ENCODE measurements at regions not wholly inside any gene's neighbourhood (a gene's known extent, or its start where the extent isn't known, plus 50 kb on each side); places are given as distances from the start of the nearest gene placed in this dataset.
"Not testable (repeated sequence)": the region's sequence is repeated elsewhere in the genome, so short reads cannot be mapped to it uniquely, and the experiment has no call there.

- no peak for DNase-seq
Observed at GRCh38 chr10:108591417-108591816, 1331.9 kb downstream of the XPNPEP1 start.

- DNase-seq, result no peak
Observed at GRCh38 chr10:108586424-108586823, 1336.9 kb downstream of the XPNPEP1 start.

GRCh38 chr10:108583877-108584276 is 1339.4 kb downstream of the XPNPEP1 start:
- DNase-seq, result peak; percentile 31

- DNase-seq, result no peak
Observed at GRCh38 chr10:108582888-108583287, 1340.4 kb downstream of the XPNPEP1 start.

- no peak for DNase-seq
Observed at GRCh38 chr10:108582387-108582786, 1340.9 kb downstream of the XPNPEP1 start.

- no peak for DNase-seq
Observed at GRCh38 chr10:108578258-108578657, 1345.1 kb downstream of the XPNPEP1 start.

GRCh38 chr10:108574233-108574632 is 1349.1 kb downstream of the XPNPEP1 start:
- no peak for DNase-seq

- DNase-seq, result no peak
Observed at GRCh38 chr10:108568824-108569223, 1354.5 kb downstream of the XPNPEP1 start.

GRCh38 chr10:108567899-108568752 is 1355.2 kb downstream of the XPNPEP1 start:
- no peak for DNase-seq

GRCh38 chr10:108566316-108567107 is 1356.8 kb downstream of the XPNPEP1 start:
- DNase-seq, result no peak

- DNase-seq, result no peak
Observed at GRCh38 chr10:108562105-108562504, 1361.2 kb downstream of the XPNPEP1 start.

GRCh38 chr10:108561649-108562048 is 1361.7 kb downstream of the XPNPEP1 start:
- no peak for DNase-seq

- DNase-seq, result no peak
Observed at GRCh38 chr10:108560488-108560887, 1362.8 kb downstream of the XPNPEP1 start.

GRCh38 chr10:108556186-108556585 is 1367.1 kb downstream of the XPNPEP1 start:
- DNase-seq, result no peak

- DNase-seq, result no peak
Observed at GRCh38 chr10:108545921-108546320, 1377.4 kb downstream of the XPNPEP1 start.

- DNase-seq, result peak; percentile 73
Observed at GRCh38 chr10:108544500-108545120, 1378.7 kb downstream of the XPNPEP1 start.

- not testable (repeated sequence) for DNase-seq
Observed at GRCh38 chr10:108533551-108533950, 1369.0 kb upstream of the SORCS1 start.

GRCh38 chr10:108523016-108523800 is 1358.7 kb upstream of the SORCS1 start:
- peak; percentile 5 for DNase-seq

GRCh38 chr10:108521827-108522492 is 1357.5 kb upstream of the SORCS1 start:
- DNase-seq, result peak; percentile 15

- no peak for DNase-seq
Observed at GRCh38 chr10:108515821-108516220, 1351.3 kb upstream of the SORCS1 start.

- no peak for DNase-seq
Observed at GRCh38 chr10:108500396-108500795, 1335.9 kb upstream of the SORCS1 start.
